Trophoblast cell (in vitro differentiated cells and primary cell): ENCODE measurements at regions not wholly inside any gene's neighbourhood (a gene's known extent, or its start where the extent isn't known, plus 50 kb on each side); places are given as distances from the start of the nearest gene placed in this dataset.

ENCODE experiments used
- DNase-seq, 2 donors: peaks; one replicate each; pipeline ENCODE4 v3.0.0-alpha.2; 2016
- H2AFZ ChIP-seq: 2 replicates; pipeline ENCODE4 v1.6.1; 2013; ENCODE audit warnings: low read length, moderate library complexity, mild to moderate bottlenecking; ENCODE audit not compliant: insufficient read depth, poor library complexity
- H2AK5ac ChIP-seq: 2 replicates; pipeline ENCODE4 v1.6.1; 2013; ENCODE audit warnings: mild to moderate bottlenecking, low read length
- H2BK120ac ChIP-seq: 2 replicates; pipeline ENCODE4 v1.6.1; 2013; ENCODE audit warnings: low read length, mild to moderate bottlenecking, moderate library complexity; ENCODE audit not compliant: insufficient read depth, poor library complexity
- H2BK12ac ChIP-seq: 2 replicates; pipeline ENCODE4 v1.6.1; 2013; ENCODE audit warnings: mild to moderate bottlenecking, low read length, moderate library complexity
- H2BK5ac ChIP-seq: 2 replicates; pipeline ENCODE4 v1.6.1; 2013; ENCODE audit warnings: low read length, low read depth, moderate library complexity, mild to moderate bottlenecking; ENCODE audit not compliant: poor library complexity
- H3K14ac ChIP-seq: 2 replicates; pipeline ENCODE4 v1.6.1; 2013; ENCODE audit warnings: mild to moderate bottlenecking, low read length
- H3K18ac ChIP-seq: 2 replicates; pipeline ENCODE4 v1.6.1; 2013; ENCODE audit warnings: mild to moderate bottlenecking, low read length
- H3K23ac ChIP-seq: 2 replicates; pipeline ENCODE4 v1.6.1; 2013; ENCODE audit warnings: low read length
- H3K27ac ChIP-seq: 2 replicates; pipeline ENCODE4 v1.5.1; 2013; ENCODE audit warnings: low read depth, mild to moderate bottlenecking, inconsistent platforms, low read length, moderate library complexity
- H3K27me3 ChIP-seq: 2 replicates; pipeline ENCODE4 v1.6.1; 2013; ENCODE audit warnings: inconsistent platforms, mild to moderate bottlenecking, low read length, moderate library complexity; ENCODE audit not compliant: insufficient read depth
- H3K36me3 ChIP-seq, 2 experiments: 1 replicate in 1 of 2; 2 replicates in 1 of 2; pipeline ENCODE4 v1.6.1; 2013; ENCODE audit warnings: low read length in 2 of 2, mild to moderate bottlenecking in 2 of 2, moderate library complexity in 1 of 2; ENCODE audit not compliant: insufficient read depth in 2 of 2, control insufficient read depth in 1 of 2
- H3K4ac ChIP-seq: 2 replicates; pipeline ENCODE4 v1.6.1; 2013; ENCODE audit warnings: low read depth, mild to moderate bottlenecking, low read length, moderate library complexity
- H3K4me1 ChIP-seq, 2 experiments: 1 replicate in 1 of 2; 2 replicates in 1 of 2; pipeline ENCODE4 v1.6.1; 2013; ENCODE audit warnings: low read length in 2 of 2, mild to moderate bottlenecking in 2 of 2, moderate library complexity in 1 of 2; ENCODE audit not compliant: insufficient read depth in 2 of 2, control insufficient read depth in 1 of 2
- H3K4me2 ChIP-seq: 2 replicates; pipeline ENCODE4 v1.6.1; 2013; ENCODE audit warnings: inconsistent platforms, mild to moderate bottlenecking, low read length, moderate library complexity
- H3K4me3 ChIP-seq: 2 replicates; pipeline ENCODE4 v1.5.1; 2013; ENCODE audit warnings: mild to moderate bottlenecking, low read depth, low read length, inconsistent platforms
- H3K79me1 ChIP-seq: one replicate; pipeline ENCODE4 v1.6.1; 2013; ENCODE audit warnings: low read length
- H3K79me2 ChIP-seq: 2 replicates; pipeline ENCODE4 v1.6.1; 2013; ENCODE audit warnings: low read length, mild to moderate bottlenecking; ENCODE audit not compliant: control insufficient read depth, insufficient read depth, poor library complexity
- H3K9ac ChIP-seq: 2 replicates; pipeline ENCODE4 v1.6.1; 2013; ENCODE audit warnings: mild to moderate bottlenecking, low read length
- H3K9me3 ChIP-seq: 2 replicates; pipeline ENCODE4 v1.6.1; 2013; ENCODE audit warnings: low read depth, mild to moderate bottlenecking, control low read depth, inconsistent platforms, low read length; ENCODE audit not compliant: insufficient read depth
- H4K12ac ChIP-seq: 2 replicates; pipeline ENCODE4 v1.6.1; 2013; ENCODE audit warnings: low read depth, mild to moderate bottlenecking, low read length, moderate library complexity
- H4K8ac ChIP-seq: 2 replicates; pipeline ENCODE4 v1.6.1; 2013; ENCODE audit warnings: low read depth, mild to moderate bottlenecking, low read length, moderate library complexity
- H4K91ac ChIP-seq: one replicate; pipeline ENCODE4 v1.6.1; 2013; ENCODE audit warnings: low read depth, mild to moderate bottlenecking, low read length, moderate library complexity
- WGBS: extraction: QIAGEN DNeasy Blood & Tissue Kit; methylation state at CpG from one replicate; pipeline ENCODE4 v1.1.7; 2013; ENCODE audit warnings: missing lambda C conversion rate; ENCODE audit not compliant: insufficient read length, insufficient coverage; ENCODE audit errors: extremely low coverage; 5-methylcytosine and 5-hydroxymethylcytosine counted together

GRCh38 chr22:48118654-48119053 is 1356.2 kb downstream of the TBC1D22A start:
- Histone ChIP-seq H3K79me1 (no peaks in the 10 kb centered on the region), H3K27ac (no peak overlapping the region), H4K8ac (no peak overlapping the region), H3K36me3 (no peaks in the 10 kb centered on the region), H3K4ac (no peak overlapping the region), H3K14ac (no peak overlapping the region), H3K4me2 (no peak overlapping the region), H3K79me2 (no peaks in the 10 kb centered on the region), H3K23ac (no peak overlapping the region), H2BK5ac (no peak overlapping the region), H4K91ac (no peak overlapping the region), H3K4me3 (no peak overlapping the region), H2BK120ac (no peak overlapping the region), H3K18ac (no peak overlapping the region), H2BK12ac (no peak overlapping the region), H2AK5ac (no peak overlapping the region), H3K9ac (no peak overlapping the region), H3K9me3 (peaks cover 6% of the 10 kb centered on the region), H4K12ac (no peak overlapping the region), H3K27me3 (no peaks in the 10 kb centered on the region), H2AFZ (no peak overlapping the region), H3K4me1 (no peaks in the 10 kb centered on the region)
- WGBS: no CpG with 5 or more reads among the region's 7 CpGs
- no peak for DNase-seq

GRCh38 chr22:48116871-48117270 is 1354.4 kb downstream of the TBC1D22A start:
- Histone ChIP-seq H3K14ac (no peak overlapping the region), H3K23ac (no peak overlapping the region), H3K4me2 (no peak overlapping the region), H3K36me3 (no peaks in the 10 kb centered on the region), H3K18ac (no peak overlapping the region), H3K79me1 (no peaks in the 10 kb centered on the region), H4K8ac (no peak overlapping the region), H3K9ac (no peak overlapping the region), H2BK12ac (no peak overlapping the region), H2BK5ac (no peak overlapping the region), H2AFZ (no peak overlapping the region), H4K12ac (no peak overlapping the region), H3K27me3 (no peaks in the 10 kb centered on the region), H3K27ac (no peak overlapping the region), H3K79me2 (no peaks in the 10 kb centered on the region), H3K4ac (no peak overlapping the region), H3K4me1 (no peaks in the 10 kb centered on the region), H2BK120ac (no peak overlapping the region), H2AK5ac (no peak overlapping the region), H3K4me3 (no peak overlapping the region), H4K91ac (no peak overlapping the region), H3K9me3 (peaks cover 6% of the 10 kb centered on the region)
- no peak for DNase-seq
- WGBS: no CpG with 5 or more reads among the region's 4 CpGs

GRCh38 chr22:48112687-48113521 is 1350.5 kb downstream of the TBC1D22A start:
- Histone ChIP-seq H3K4me2 (no peak overlapping the region), H2BK120ac (no peak overlapping the region), H3K79me2 (no peaks in the 10 kb centered on the region), H3K18ac (no peak overlapping the region), H4K12ac (no peak overlapping the region), H3K4me1 (no peaks in the 10 kb centered on the region), H2AFZ (no peak overlapping the region), H3K23ac (no peak overlapping the region), H2AK5ac (no peak overlapping the region), H3K14ac (no peak overlapping the region), H3K27ac (no peak overlapping the region), H4K91ac (no peak overlapping the region), H3K36me3 (no peaks in the 10 kb centered on the region), H3K9me3 (peaks cover 5% of the 10 kb centered on the region), H4K8ac (no peak overlapping the region), H2BK12ac (no peak overlapping the region), H3K4ac (no peak overlapping the region), H3K27me3 (no peaks in the 10 kb centered on the region), H3K9ac (no peak overlapping the region), H3K4me3 (no peak overlapping the region), H2BK5ac (no peak overlapping the region), H3K79me1 (no peaks in the 10 kb centered on the region)
- WGBS: no CpG with 5 or more reads among the region's 8 CpGs
- DNase-seq: no peak

GRCh38 chr22:48106715-48107259 is 1344.3 kb downstream of the TBC1D22A start:
- WGBS: no CpG with 5 or more reads among the region's 6 CpGs
- no peak overlapping the region for H2BK12ac ChIP-seq
- H3K4ac ChIP-seq: no peak overlapping the region
- no peak overlapping the region for H2AK5ac ChIP-seq
- H3K4me1 ChIP-seq: no peaks in the 10 kb centered on the region
- no peak overlapping the region for H3K9ac ChIP-seq
- H3K27ac ChIP-seq: no peak overlapping the region
- H3K23ac ChIP-seq: no peak overlapping the region
- DNase-seq: no peak
- H3K9me3 ChIP-seq: peaks cover 2% of the 10 kb centered on the region
- no peak overlapping the region for H2AFZ ChIP-seq
- H2BK120ac ChIP-seq: no peak overlapping the region
- H2BK5ac ChIP-seq: no peak overlapping the region
- no peaks in the 10 kb centered on the region for H3K79me1 ChIP-seq
- H4K12ac ChIP-seq: no peak overlapping the region
- H3K18ac ChIP-seq: no peak overlapping the region
- no peaks in the 10 kb centered on the region for H3K79me2 ChIP-seq
- no peak overlapping the region for H4K8ac ChIP-seq
- no peak overlapping the region for H4K91ac ChIP-seq
- H3K4me2 ChIP-seq: no peak overlapping the region
- no peaks in the 10 kb centered on the region for H3K27me3 ChIP-seq
- no peak overlapping the region for H3K4me3 ChIP-seq
- H3K36me3 ChIP-seq: no peaks in the 10 kb centered on the region
- H3K14ac ChIP-seq: no peak overlapping the region
